ENCODE measurements at regions not wholly inside any gene's neighbourhood (a gene's known extent, or its start where the extent isn't known, plus 50 kb on each side); places are given as distances from the start of the nearest gene placed in this dataset.
"Not testable (repeated sequence)": the region's sequence is repeated elsewhere in the genome, so short reads cannot be mapped to it uniquely, and the experiment has no call there.

- Histone ChIP-seq H3K27ac (no peak overlapping the region), H3K27me3 (ENCODE audit: low read depth) (no peaks in the 10 kb centered on the region), H3K4me1 (no peaks in the 10 kb centered on the region), H3K36me3 (no peaks in the 10 kb centered on the region), H3K9me3 (no peaks in the 10 kb centered on the region), H3K4me3 (no peak overlapping the region)
- no peak for TF ChIP-seq CTCF (IDR thresholded peaks at IDR 0.05)
- intact Hi-C loops (cut with DNase I), result no loop called here
- no peak for ATAC-seq
- no peak for DNase-seq
Observed at GRCh38 chr7:112581529-112581928, 100.7 kb downstream of the LSMEM1 start.

DNA sequence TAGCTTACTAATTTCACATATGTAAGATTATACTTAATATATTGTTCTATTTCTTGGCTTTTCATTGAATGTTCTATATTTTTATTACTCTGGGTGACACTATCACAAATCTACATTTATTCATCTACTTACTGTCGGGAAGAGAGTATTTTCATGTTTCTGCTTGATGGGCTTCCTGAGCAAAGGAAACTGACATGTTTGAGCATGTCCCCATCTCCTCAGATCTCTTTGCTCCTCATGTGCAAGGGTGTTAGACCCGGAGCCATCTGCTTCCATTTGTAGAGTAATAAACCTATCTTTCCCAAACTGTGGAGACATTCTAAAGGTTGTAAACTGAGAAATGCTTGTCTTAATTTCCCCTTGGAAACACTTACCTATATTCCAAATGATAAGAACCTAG is 103.5 kb downstream of the LSMEM1 start:
- TF ChIP-seq CTCF (IDR thresholded peaks at IDR 0.05), result no peak
- DNase-seq (no peak), ATAC-seq (no peak)
- no peaks in the 10 kb centered on the region for H3K36me3 ChIP-seq
- H3K4me3 ChIP-seq, result no peak overlapping the region
- no peak overlapping the region for H3K27ac ChIP-seq
- H3K27me3 ChIP-seq (ENCODE audit: low read depth), result no peaks in the 10 kb centered on the region
- H3K9me3 ChIP-seq, result no peaks in the 10 kb centered on the region
- intact Hi-C loops (cut with DNase I), result no loop called here
- no peaks in the 10 kb centered on the region for H3K4me1 ChIP-seq

- H3K4me3 ChIP-seq, result no peak overlapping the region
- TF ChIP-seq CTCF (IDR thresholded peaks at IDR 0.05), result no peak
- DNase-seq (no peak), ATAC-seq (no peak)
- H3K27ac ChIP-seq, result no peak overlapping the region
- intact Hi-C loops (cut with DNase I), result no loop called here
- H3K27me3 ChIP-seq (ENCODE audit: low read depth), result no peaks in the 10 kb centered on the region
- H3K4me1 ChIP-seq, result no peaks in the 10 kb centered on the region
- no peaks in the 10 kb centered on the region for H3K36me3 ChIP-seq
- H3K9me3 ChIP-seq, result no peaks in the 10 kb centered on the region
Observed at GRCh38 chr7:112587504-112587903, 106.7 kb downstream of the LSMEM1 start.

DNA sequence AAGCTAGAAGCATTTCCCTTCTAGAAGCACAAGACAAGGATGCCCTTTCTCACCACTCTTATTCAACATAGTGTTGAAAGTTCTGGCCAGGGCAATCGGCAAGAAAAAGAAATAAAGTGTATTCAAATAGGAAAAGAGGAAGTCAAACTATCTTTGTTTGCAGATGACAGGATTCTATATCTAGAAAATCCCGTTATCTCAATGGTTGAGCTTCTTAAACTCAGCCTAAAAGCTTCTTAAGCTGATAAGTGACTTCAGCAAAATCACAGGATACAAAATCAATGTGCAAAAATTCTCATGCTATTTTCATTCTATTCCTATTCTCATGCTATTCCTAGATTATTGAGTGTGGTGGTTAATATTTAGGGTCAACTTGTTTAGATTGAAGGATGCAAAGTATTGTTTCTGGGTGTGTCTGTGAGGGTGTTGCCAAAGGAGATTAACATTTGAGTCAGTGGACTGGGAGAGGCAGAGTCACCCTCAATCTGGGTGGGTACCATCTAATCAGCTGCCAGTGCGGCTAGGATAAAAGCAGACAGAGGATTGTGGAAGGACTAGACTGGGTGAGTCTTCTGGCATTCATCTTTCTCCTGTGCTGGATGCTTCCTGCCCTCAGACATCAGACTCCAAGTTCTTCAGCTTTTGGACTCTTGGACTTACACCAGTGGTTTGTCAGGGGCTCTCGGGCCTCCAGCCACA is 111.9 kb downstream of the LSMEM1 start:
- H3K9me3 ChIP-seq; H3K4me1 ChIP-seq; ATAC-seq; H3K27me3 ChIP-seq (ENCODE audit: low read depth); H3K27ac ChIP-seq; DNase-seq; H3K36me3 ChIP-seq; intact Hi-C loops (cut with DNase I); H3K4me3 ChIP-seq: not testable (repeated sequence)

- H3K27me3 ChIP-seq (ENCODE audit: low read depth), result no peaks in the 10 kb centered on the region
- no peak overlapping the region for H3K4me3 ChIP-seq
- H3K36me3 ChIP-seq, result no peaks in the 10 kb centered on the region
- DNase-seq (no peak), ATAC-seq (no peak)
- no peaks in the 10 kb centered on the region for H3K9me3 ChIP-seq
- intact Hi-C loops (cut with DNase I), result no loop called here
- TF ChIP-seq CTCF (IDR thresholded peaks at IDR 0.05), result no peak
- H3K4me1 ChIP-seq, result no peaks in the 10 kb centered on the region
- no peak overlapping the region for H3K27ac ChIP-seq
Observed at GRCh38 chr7:112594397-112594796, 113.6 kb downstream of the LSMEM1 start.

GRCh38 chr7:112596260-112596659 is 115.5 kb downstream of the LSMEM1 start:
- Histone ChIP-seq H3K4me1 (no peaks in the 10 kb centered on the region), H3K27ac (no peak overlapping the region), H3K27me3 (ENCODE audit: low read depth) (no peaks in the 10 kb centered on the region), H3K9me3 (no peaks in the 10 kb centered on the region), H3K4me3 (no peak overlapping the region), H3K36me3 (no peaks in the 10 kb centered on the region)
- ATAC-seq (no peak), DNase-seq (no peak)
- no peak for TF ChIP-seq CTCF (IDR thresholded peaks at IDR 0.05)
- intact Hi-C loops (cut with DNase I), result no loop called here

All from lower lobe of right lung (tissue), 2 donors.